Neuronal stem cell (in vitro differentiated cells): ENCODE measurements at regions not wholly inside any gene's neighbourhood (a gene's known extent, or its start where the extent isn't known, plus 50 kb on each side); places are given as distances from the start of the nearest gene placed in this dataset.

Experiments used
- DNase-seq: peaks from one replicate; pipeline ENCODE4 v3.0.0-alpha.2; 2013; ENCODE audit warnings: low spot score
- H2AFZ ChIP-seq: one replicate; pipeline ENCODE4 v1.6.1; 2013; ENCODE audit warnings: mild to moderate bottlenecking, low read length, inconsistent platforms
- H2AK5ac ChIP-seq: 2 replicates; pipeline ENCODE4 v1.6.1; 2013; ENCODE audit warnings: low read depth, mild to moderate bottlenecking, inconsistent platforms, low read length, moderate library complexity, mixed read lengths
- H2BK120ac ChIP-seq: 2 replicates; pipeline ENCODE4 v1.6.1; 2013; ENCODE audit warnings: low read depth, mild to moderate bottlenecking, inconsistent platforms, low read length, moderate library complexity, mixed read lengths
- H2BK12ac ChIP-seq: one replicate; pipeline ENCODE4 v1.6.1; 2013; ENCODE audit warnings: low read length, inconsistent platforms
- H2BK15ac ChIP-seq: 2 replicates; pipeline ENCODE4 v1.6.1; 2013; ENCODE audit warnings: mild to moderate bottlenecking, low read length, inconsistent platforms, mixed read lengths
- H2BK5ac ChIP-seq: one replicate; pipeline ENCODE4 v1.6.1; 2013; ENCODE audit warnings: inconsistent platforms, mild to moderate bottlenecking, low read length, moderate library complexity
- H3K14ac ChIP-seq: one replicate; pipeline ENCODE4 v1.6.1; 2013; ENCODE audit warnings: low read length, inconsistent platforms
- H3K18ac ChIP-seq: 2 replicates; pipeline ENCODE4 v1.6.1; 2013; ENCODE audit warnings: low read length, inconsistent platforms
- H3K23ac ChIP-seq: 2 replicates; pipeline ENCODE4 v1.6.1; 2013; ENCODE audit warnings: low read depth, mild to moderate bottlenecking, mixed read lengths, low read length, inconsistent platforms; ENCODE audit not compliant: poor library complexity
- H3K27ac ChIP-seq: replicated peaks from 3 replicates; pipeline ENCODE4 v1.5.1; 2013; ENCODE audit warnings: low read length, inconsistent platforms
- H3K27me3 ChIP-seq, 3 experiments: 2 replicates each; pipeline ENCODE4 v1.6.1; 2013; ENCODE audit warnings: low read length in 3 of 3, mild to moderate bottlenecking in 2 of 3, inconsistent platforms in 1 of 3, low read depth in 1 of 3, mixed read lengths in 1 of 3, moderate library complexity in 1 of 3; ENCODE audit not compliant: control insufficient read depth in 3 of 3, insufficient read depth in 3 of 3
- H3K36me3 ChIP-seq, 2 donors: replicated peaks in 1 of 2; 2 replicates each; pipeline ENCODE4 v1.6.1; 2013; ENCODE audit warnings: low read length in 2 of 2; ENCODE audit not compliant: control insufficient read depth in 2 of 2, insufficient read depth in 2 of 2
- H3K4ac ChIP-seq: 2 replicates; pipeline ENCODE4 v1.6.1; 2013; ENCODE audit warnings: inconsistent platforms, mild to moderate bottlenecking, low read length, moderate library complexity
- H3K4me1 ChIP-seq, 2 donors: 1 replicate in 1 of 2; 2 replicates in 1 of 2; pipeline ENCODE4 v1.6.1; 2013; ENCODE audit warnings: low read length in 2 of 2, low read depth in 1 of 2; ENCODE audit not compliant: control insufficient read depth in 2 of 2, insufficient read depth in 1 of 2
- H3K4me2 ChIP-seq: one replicate; pipeline ENCODE4 v1.6.1; 2013; ENCODE audit warnings: mild to moderate bottlenecking, low read length, inconsistent platforms; ENCODE audit not compliant: insufficient read depth, poor library complexity, severe bottlenecking
- H3K4me3 ChIP-seq, 2 donors: 2 replicates each; pipeline ENCODE4 v1.5.1; 2013; ENCODE audit warnings: low read length in 2 of 2, mild to moderate bottlenecking in 2 of 2, inconsistent platforms in 1 of 2, moderate library complexity in 1 of 2
- H3K79me1 ChIP-seq: one replicate; pipeline ENCODE4 v1.6.1; 2013; ENCODE audit warnings: low read depth, mild to moderate bottlenecking, inconsistent platforms, low read length, moderate library complexity
- H3K9ac ChIP-seq: one replicate; pipeline ENCODE4 v1.6.1; 2013; ENCODE audit warnings: mild to moderate bottlenecking, low read depth, low read length, inconsistent platforms; ENCODE audit not compliant: poor library complexity
- H3K9me3 ChIP-seq, 2 donors: replicated peaks in 1 of 2; 2 replicates each; pipeline versions ENCODE3 to v1.6.1; 2013; ENCODE audit warnings: low read length in 2 of 2, mild to moderate bottlenecking in 2 of 2, inconsistent platforms in 1 of 2, low read depth in 1 of 2, mixed read lengths in 1 of 2, moderate library complexity in 1 of 2; ENCODE audit not compliant: control insufficient read depth in 2 of 2, insufficient read depth in 1 of 2
- H4K8ac ChIP-seq: one replicate; pipeline ENCODE4 v1.6.1; 2013; ENCODE audit warnings: low read depth, mild to moderate bottlenecking, inconsistent platforms, low read length, moderate library complexity
- H4K91ac ChIP-seq: one replicate; pipeline ENCODE4 v1.6.1; 2013; ENCODE audit warnings: low read length, low read depth, mild to moderate bottlenecking, inconsistent platforms; ENCODE audit not compliant: poor library complexity
- WGBS, 2 donors: extraction: QIAGEN DNeasy Blood & Tissue Kit; methylation state at CpG; one replicate each; pipeline ENCODE4 v1.1.7; 2013; ENCODE audit warnings: missing lambda C conversion rate in 2 of 2, mixed read lengths in 1 of 2; ENCODE audit not compliant: insufficient read length in 2 of 2, insufficient replicate concordance in 1 of 2; ENCODE audit errors: extremely low coverage in 2 of 2; 5-methylcytosine and 5-hydroxymethylcytosine counted together

GRCh38 chr1:79982211-79982610 lies 975.7 kb upstream of the ADGRL4 start:
- no peak overlapping the region for H2BK12ac ChIP-seq
- no peak overlapping the region for H3K4me3 ChIP-seq
- no peaks in the 10 kb centered on the region for H3K9me3 ChIP-seq
- no peak overlapping the region for H4K91ac ChIP-seq
- H2AFZ ChIP-seq, result peak overlapping the region; percentile 84
- no peak overlapping the region for H2BK15ac ChIP-seq
- no peak overlapping the region for H3K27ac ChIP-seq
- no CpG with 5 or more reads among the region's 3 CpGs for WGBS, 2 donors
- no peaks in the 10 kb centered on the region for H3K79me1 ChIP-seq
- H3K18ac ChIP-seq, result no peak overlapping the region
- no peak overlapping the region for H3K14ac ChIP-seq
- no peak overlapping the region for H4K8ac ChIP-seq
- no peak overlapping the region for H2BK120ac ChIP-seq
- H3K27me3 ChIP-seq, result no peaks in the 10 kb centered on the region
- DNase-seq, result no peak
- H3K4ac ChIP-seq, result no peak overlapping the region
- no peak overlapping the region for H2BK5ac ChIP-seq
- H3K4me2 ChIP-seq, result no peak overlapping the region
- peaks cover 0 to 6% of the 10 kb centered on the region in 2 donors for H3K4me1 ChIP-seq
- H3K36me3 ChIP-seq, result no peaks in the 10 kb centered on the region
- no peak overlapping the region for H3K9ac ChIP-seq
- no peak overlapping the region for H2AK5ac ChIP-seq
- no peak overlapping the region for H3K23ac ChIP-seq

- H4K91ac ChIP-seq, result no peak overlapping the region
- DNase-seq, result no peak
- H3K79me1 ChIP-seq, result no peaks in the 10 kb centered on the region
- H3K27me3 ChIP-seq, result no peaks in the 10 kb centered on the region
- peaks cover 0 to 6% of the 10 kb centered on the region in 2 donors for H3K4me1 ChIP-seq
- H2BK5ac ChIP-seq, result no peak overlapping the region
- no peak overlapping the region for H3K4me2 ChIP-seq
- H2BK12ac ChIP-seq, result no peak overlapping the region
- H3K27ac ChIP-seq, result no peak overlapping the region
- H3K14ac ChIP-seq, result no peak overlapping the region
- H3K4ac ChIP-seq, result no peak overlapping the region
- no peak overlapping the region for H2BK120ac ChIP-seq
- H3K4me3 ChIP-seq, result no peak overlapping the region
- no peak overlapping the region for H4K8ac ChIP-seq
- no peak overlapping the region for H2BK15ac ChIP-seq
- no peaks in the 10 kb centered on the region for H3K9me3 ChIP-seq
- no peak overlapping the region for H3K23ac ChIP-seq
- no peak overlapping the region for H2AK5ac ChIP-seq
- no peak overlapping the region for H3K9ac ChIP-seq
- no peaks in the 10 kb centered on the region for H3K36me3 ChIP-seq
- no CpG with 5 or more reads among the region's 4 CpGs for WGBS, 2 donors
- no peak overlapping the region for H2AFZ ChIP-seq
- H3K18ac ChIP-seq, result no peak overlapping the region
These were observed 975.0 kb upstream of the ADGRL4 start for GRCh38 chr1:79981481-79981880.

- Histone ChIP-seq H3K9ac (no peak overlapping the region), H2BK120ac (no peak overlapping the region), H2BK15ac (no peak overlapping the region), H2AK5ac (no peak overlapping the region), H2BK5ac (no peak overlapping the region), H3K4me2 (no peak overlapping the region), H4K91ac (no peak overlapping the region), H3K27me3 (no peaks in the 10 kb centered on the region), H3K79me1 (no peaks in the 10 kb centered on the region), H4K8ac (no peak overlapping the region), H3K23ac (no peak overlapping the region), H2BK12ac (no peak overlapping the region), H3K36me3 (no peaks in the 10 kb centered on the region), H3K14ac (no peak overlapping the region), H3K4ac (no peak overlapping the region), H2AFZ (no peak overlapping the region), H3K27ac (no peak overlapping the region), H3K18ac (no peak overlapping the region), H3K4me3 (no peak overlapping the region), H3K9me3 (no peaks in the 10 kb centered on the region), H3K4me1 (peaks cover 0 to 6% of the 10 kb centered on the region in 2 donors)
- DNase-seq, result no peak
These were observed 972.8 kb upstream of the ADGRL4 start for GRCh38 chr1:79979346-79979745.

- no peak overlapping the region for H4K8ac ChIP-seq
These were observed 969.8 kb upstream of the ADGRL4 start for GRCh38 chr1:79976287-79976686.

More at GRCh38 chr1:79976287-79976686, 969.8 kb upstream of the ADGRL4 start:
- Histone ChIP-seq H3K27ac (no peak overlapping the region), H3K4ac (no peak overlapping the region), H3K9ac (no peak overlapping the region), H2AK5ac (no peak overlapping the region), H3K4me1 (peaks cover 0 to 8% of the 10 kb centered on the region in 2 donors), H3K14ac (no peak overlapping the region), H3K27me3 (no peaks in the 10 kb centered on the region), H3K18ac (no peak overlapping the region), H4K91ac (no peak overlapping the region), H3K79me1 (no peaks in the 10 kb centered on the region), H2AFZ (no peak overlapping the region), H3K9me3 (no peaks in the 10 kb centered on the region), H2BK12ac (no peak overlapping the region), H3K36me3 (no peaks in the 10 kb centered on the region), H2BK120ac (no peak overlapping the region), H3K4me2 (no peak overlapping the region), H2BK5ac (no peak overlapping the region), H2BK15ac (no peak overlapping the region), H3K4me3 (no peak overlapping the region), H3K23ac (no peak overlapping the region)
- no CpG with 5 or more reads among the region's 3 CpGs for WGBS, 2 donors
- no peak for DNase-seq
